HG02763 (cell line): ENCODE measurements at regions not wholly inside any gene's neighbourhood (a gene's known extent, or its start where the extent isn't known, plus 50 kb on each side); places are given as distances from the start of the nearest gene placed in this dataset.
"Not testable (repeated sequence)": the region's sequence is repeated elsewhere in the genome, so short reads cannot be mapped to it uniquely, and the experiment has no call there.

Experiments used
- ATAC-seq: cut with Tn5 transposase; IDR thresholded peaks from one replicate; pipeline ENCODE4 v1.9.1; 2021; ENCODE audit warnings: mild to moderate bottlenecking, moderate library complexity; ENCODE audit not compliant: unreplicated experiment

DNA sequence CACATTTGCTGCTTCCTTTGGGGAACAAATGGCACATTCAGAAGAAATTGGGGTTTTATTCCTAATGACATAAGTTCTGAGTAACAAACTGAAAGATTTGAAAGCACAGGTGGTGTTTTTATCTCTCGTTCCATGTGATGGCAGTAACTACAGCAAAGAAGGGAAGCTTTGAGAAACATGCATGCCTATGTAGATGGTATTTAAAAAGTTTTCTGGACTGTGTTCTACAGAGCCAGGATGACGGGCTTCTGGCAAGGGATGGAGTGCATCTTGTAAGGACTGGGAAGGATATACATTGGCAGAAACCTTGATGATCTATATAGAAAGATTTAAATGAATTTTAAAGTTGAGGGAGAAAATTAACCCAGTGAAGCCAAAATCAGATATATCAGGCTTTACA, 362.2 kb upstream of the ROPN1 start:
- ATAC-seq, result no peak

GRCh38 chr3:124358156-124358555, 366.2 kb upstream of the ROPN1 start:
- ATAC-seq, result no peak

GRCh38 chr3:124360155-124360554, 368.2 kb upstream of the ROPN1 start:
- ATAC-seq, result no peak

DNA sequence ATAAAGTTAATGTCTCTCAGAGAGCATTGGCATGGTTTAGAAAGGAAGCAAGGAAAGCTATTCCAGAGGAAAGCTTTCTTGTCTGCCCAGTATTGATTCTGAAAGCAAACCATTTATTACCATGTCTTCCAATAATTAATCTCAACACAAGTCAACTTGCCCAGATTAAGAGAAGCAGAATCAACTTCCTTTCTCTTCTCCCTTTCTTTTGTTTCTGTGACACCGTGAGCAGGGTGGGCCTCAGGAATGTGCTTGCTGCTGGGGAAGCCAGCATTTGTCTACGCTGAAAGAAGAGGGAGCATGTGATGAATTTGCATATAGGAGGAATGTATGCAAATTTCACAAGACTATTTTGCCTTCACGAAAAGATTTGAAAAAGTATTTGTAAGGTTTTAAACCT, 368.6 kb upstream of the ROPN1 start:
- ATAC-seq, result no peak

DNA sequence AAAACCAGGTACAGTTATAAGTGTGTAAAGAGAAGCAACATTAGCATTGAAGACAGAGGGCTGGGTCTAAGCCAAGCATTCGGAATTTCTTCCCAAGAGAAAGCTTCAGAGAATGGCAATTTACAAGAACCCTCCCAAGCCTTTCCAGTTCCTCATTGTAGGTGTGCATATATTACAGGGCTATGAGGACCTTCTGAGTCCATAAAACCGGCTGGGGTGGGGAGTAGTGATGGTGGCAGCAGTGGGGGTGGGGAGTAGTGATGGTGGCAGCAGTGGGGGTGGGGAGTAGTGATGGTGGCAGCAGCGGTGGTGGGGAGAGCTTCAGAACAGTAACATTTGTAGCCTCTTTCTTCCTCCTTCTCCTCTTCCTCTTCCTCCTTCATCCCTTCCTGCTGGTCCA, 368.7 kb upstream of the UMPS start:
- ATAC-seq, result no peak

DNA sequence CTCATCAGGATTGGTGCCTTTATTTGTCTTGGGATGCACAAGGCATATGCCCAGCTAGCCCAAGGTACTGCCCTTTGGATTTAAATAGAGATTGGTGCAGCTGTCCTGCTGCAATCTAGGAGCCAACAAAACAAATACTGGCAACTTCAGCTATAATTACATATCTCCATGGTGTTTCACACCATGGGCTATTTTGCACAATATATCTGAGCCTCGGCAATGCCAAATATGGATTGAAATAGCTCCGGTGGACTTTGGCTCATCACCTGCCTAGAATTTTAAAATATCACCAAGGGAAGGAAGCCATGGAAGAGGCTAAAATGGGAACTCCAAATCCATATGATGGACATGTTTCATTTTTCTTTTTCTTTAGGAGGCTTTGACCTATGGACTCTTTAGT, 367.8 kb upstream of the UMPS start:
- no peak for ATAC-seq

DNA sequence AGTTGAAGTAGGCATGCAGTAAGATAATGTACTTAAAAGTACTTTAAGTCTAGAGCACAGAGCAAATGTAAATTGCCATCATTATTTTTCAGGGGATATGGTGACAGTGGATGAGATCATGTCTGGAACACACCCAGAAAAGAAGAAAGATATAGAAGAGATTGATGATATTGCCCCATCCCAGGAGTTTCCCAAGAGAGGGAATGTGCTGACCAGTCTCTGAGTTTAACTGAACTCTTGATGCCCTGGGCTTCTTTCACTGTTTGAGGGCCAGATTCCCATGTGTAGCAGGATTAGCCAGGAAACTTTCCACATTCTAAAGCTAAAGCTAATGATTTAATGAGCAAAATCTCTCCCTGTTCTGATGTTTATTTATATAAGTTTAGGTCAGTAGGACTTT, 366.8 kb upstream of the UMPS start:
- no peak for ATAC-seq

DNA sequence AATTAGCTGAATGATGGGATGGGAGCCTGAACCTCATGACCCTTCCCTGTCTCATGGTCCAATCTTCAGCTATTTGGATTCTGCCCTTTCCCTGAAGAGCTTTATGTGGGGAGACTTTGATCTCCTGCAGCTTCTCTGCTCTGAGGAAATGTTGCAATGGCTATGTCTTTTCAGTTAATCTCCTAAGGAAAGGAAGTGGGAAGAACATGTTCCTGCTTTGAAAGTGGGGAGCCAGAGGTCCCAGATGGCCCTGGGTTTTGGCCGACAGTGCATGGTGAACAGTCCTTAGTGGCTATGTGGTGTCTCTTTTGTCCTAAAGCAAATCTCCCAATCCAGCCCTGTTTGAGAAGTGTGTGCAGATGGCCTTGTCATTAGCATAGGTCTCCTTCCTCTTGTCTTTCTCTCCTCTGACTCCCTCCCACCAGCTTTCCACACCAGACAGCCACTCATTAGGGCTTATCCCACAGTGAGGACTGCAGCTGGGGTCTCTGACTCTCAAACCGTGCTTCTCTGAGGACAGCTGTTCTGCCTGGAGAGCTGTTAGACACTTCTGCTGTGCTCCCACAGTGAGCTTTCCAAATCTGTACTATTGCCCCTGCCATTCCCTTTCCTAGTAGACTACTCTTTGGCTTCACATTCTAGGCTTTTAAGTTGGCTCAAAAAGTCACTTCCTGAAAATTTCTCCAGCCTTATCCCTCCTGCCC, 365.8 kb upstream of the UMPS start:
- ATAC-seq, result no peak

GRCh38 chr3:124366655-124367054, 363.6 kb upstream of the UMPS start:
- not testable (repeated sequence) for ATAC-seq

- no peak for ATAC-seq
Measured at GRCh38 chr3:124372775-124373174, 357.5 kb upstream of the UMPS start.

DNA sequence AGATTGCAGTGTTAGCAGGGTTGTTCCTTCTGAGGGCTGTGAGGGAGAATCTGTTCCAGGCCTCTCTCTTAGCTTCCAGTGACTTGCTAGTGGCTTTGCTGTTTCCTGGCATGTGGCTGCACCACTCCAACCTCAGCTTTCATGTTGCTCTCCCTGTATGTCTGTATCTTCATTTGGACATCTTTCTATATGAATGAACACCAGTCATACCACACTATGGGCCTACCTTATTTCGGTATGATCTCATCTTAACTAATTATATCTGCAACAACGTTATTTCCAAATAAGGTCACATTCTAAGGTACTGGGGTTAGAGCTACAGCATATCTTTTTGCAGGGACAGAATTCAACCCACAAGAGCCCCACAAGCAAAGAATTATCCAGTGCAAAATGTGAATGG, 356.7 kb upstream of the UMPS start:
- no peak for ATAC-seq

GRCh38 chr3:124374583-124374982, 355.7 kb upstream of the UMPS start:
- ATAC-seq, result no peak

DNA sequence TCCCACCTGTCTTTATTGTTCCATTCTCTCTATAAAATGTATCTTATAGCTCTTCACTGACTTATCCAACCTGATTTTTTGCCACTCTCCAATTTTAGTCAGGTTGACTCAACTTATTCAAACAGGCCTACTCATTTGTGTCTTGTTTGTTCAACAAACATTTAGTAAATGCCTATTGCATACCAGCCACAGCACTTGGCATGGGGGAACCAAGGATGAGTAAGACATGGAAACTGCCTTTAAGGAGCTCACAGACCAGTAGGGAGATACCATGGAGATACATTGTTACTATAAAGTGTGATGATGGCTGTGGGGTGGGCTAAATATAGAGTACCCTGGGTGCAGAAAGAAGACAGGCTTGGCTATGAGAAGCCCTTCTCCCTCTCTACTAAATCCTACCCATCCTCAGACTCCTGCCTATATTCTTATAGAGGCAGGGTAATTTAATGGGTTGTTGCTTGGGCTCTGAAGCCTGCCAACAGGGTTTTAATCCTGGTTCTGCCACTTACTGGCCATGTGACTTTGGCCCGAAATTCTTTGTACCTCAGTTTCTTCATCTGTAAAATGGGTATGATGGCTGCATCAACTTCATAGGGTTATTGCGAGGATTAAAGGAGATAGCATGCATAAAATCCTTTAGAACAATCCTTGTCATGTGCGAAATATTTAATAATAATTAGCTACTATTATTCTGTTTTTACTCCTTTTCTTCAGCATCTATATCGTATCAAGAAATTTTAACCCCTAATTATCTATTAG, 348.5 kb upstream of the UMPS start:
- ATAC-seq, result no peak

- ATAC-seq, result no peak
Measured at GRCh38 chr3:124383051-124383450, 347.2 kb upstream of the UMPS start.

- ATAC-seq, result no peak
Measured at GRCh38 chr3:124383846-124384466, 346.3 kb upstream of the UMPS start.

- ATAC-seq, result no peak
Measured at GRCh38 chr3:124384527-124384926, 345.7 kb upstream of the UMPS start.

GRCh38 chr3:124385996-124386395, 344.3 kb upstream of the UMPS start:
- ATAC-seq, result no peak

- ATAC-seq, result no peak
Measured at GRCh38 chr3:124386996-124387595, 343.2 kb upstream of the UMPS start.

GRCh38 chr3:124391774-124392173, 338.5 kb upstream of the UMPS start:
- ATAC-seq, result no peak

GRCh38 chr3:124393340-124393739, 336.9 kb upstream of the UMPS start:
- no peak for ATAC-seq

- no peak for ATAC-seq
Measured at GRCh38 chr3:124395162-124395561, 335.1 kb upstream of the UMPS start.
